AG04450 (cell line): ENCODE measurements at regions not wholly inside any gene's neighbourhood (a gene's known extent, or its start where the extent isn't known, plus 50 kb on each side); places are given as distances from the start of the nearest gene placed in this dataset.

Source experiments
- CTCF ChIA-PET: fragments of 300-600, 350-600 bp; formaldehyde crosslinking; extraction: SDS; loops from one replicate; lab custom pipeline; 2022; ENCODE audit warnings: antibody characterized with exemption, inconsistent platforms; lab: Charles Lee
- POLR2A ChIA-PET: fragments of 350-600 bp; formaldehyde crosslinking; extraction: SDS; loops from one replicate; lab custom pipeline; 2021; ENCODE audit warnings: antibody characterized with exemption, inconsistent platforms; lab: Yijun Ruan, JAX
- DNase-seq: peaks from one replicate; pipeline ENCODE4 v3.0.0-alpha.2; 2011; ENCODE audit warnings: low read depth, low spot score
- H3K27ac ChIP-seq: one replicate; pipeline ENCODE4 v1.5.1; 2012; ENCODE audit warnings: low read depth, low read length, control low read depth
- H3K27me3 ChIP-seq: one replicate; pipeline ENCODE4 v1.6.0; 2012; ENCODE audit warnings: low read length; ENCODE audit not compliant: control insufficient read depth, insufficient read depth
- H3K4me3 ChIP-seq: 2 replicates; pipeline ENCODE4 v1.5.1; 2011; ENCODE audit warnings: mild to moderate bottlenecking, low read depth, low read length, control low read depth
- H3K9me3 ChIP-seq: 2 replicates; pipeline ENCODE4 v1.5.1; 2012; ENCODE audit warnings: low read length; ENCODE audit not compliant: control insufficient read depth, insufficient read depth
- TF ChIP-seq, protein P1 (sequence below): IDR thresholded peaks from 2 replicates; pipeline ENCODE4 v1.5.1; 2011; ENCODE audit warnings: low read depth, low read length, control low read depth, inconsistent platforms

- Histone ChIP-seq H3K27ac (no peak overlapping the region), H3K4me3 (no peak overlapping the region), H3K27me3 (no peaks in the 10 kb centered on the region), H3K9me3 (no peaks in the 10 kb centered on the region)
- POLR2A ChIA-PET, result no interaction called here
- DNase-seq, result no peak
- TF ChIP-seq, protein P1, sequence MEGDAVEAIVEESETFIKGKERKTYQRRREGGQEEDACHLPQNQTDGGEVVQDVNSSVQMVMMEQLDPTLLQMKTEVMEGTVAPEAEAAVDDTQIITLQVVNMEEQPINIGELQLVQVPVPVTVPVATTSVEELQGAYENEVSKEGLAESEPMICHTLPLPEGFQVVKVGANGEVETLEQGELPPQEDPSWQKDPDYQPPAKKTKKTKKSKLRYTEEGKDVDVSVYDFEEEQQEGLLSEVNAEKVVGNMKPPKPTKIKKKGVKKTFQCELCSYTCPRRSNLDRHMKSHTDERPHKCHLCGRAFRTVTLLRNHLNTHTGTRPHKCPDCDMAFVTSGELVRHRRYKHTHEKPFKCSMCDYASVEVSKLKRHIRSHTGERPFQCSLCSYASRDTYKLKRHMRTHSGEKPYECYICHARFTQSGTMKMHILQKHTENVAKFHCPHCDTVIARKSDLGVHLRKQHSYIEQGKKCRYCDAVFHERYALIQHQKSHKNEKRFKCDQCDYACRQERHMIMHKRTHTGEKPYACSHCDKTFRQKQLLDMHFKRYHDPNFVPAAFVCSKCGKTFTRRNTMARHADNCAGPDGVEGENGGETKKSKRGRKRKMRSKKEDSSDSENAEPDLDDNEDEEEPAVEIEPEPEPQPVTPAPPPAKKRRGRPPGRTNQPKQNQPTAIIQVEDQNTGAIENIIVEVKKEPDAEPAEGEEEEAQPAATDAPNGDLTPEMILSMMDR, result no peak
- CTCF ChIA-PET, result no interaction called here
These were observed 202.4 kb downstream of the KCTD12 start for GRCh38 chr13:76683854-76684253.

DNA sequence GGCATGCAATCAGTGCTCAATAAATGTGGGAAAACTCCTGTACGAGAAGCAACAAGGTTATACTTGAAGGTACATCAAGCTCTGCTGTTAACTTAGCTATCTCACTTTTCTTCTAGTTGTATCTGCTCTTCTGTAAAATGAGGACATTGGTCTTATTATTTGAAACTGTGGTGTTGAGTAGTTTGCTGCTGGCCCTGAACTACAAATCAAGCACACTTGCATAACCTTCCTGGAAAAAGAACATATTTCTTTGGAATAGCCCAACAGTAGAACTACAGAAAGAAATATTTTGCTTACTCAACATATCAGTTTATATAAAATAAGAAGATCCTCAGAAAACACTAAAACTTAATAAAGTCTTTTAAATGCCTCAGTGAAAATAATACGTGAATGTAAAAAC, 203.0 kb downstream of the KCTD12 start:
- Histone ChIP-seq H3K27ac (no peak overlapping the region), H3K27me3 (no peaks in the 10 kb centered on the region), H3K9me3 (no peaks in the 10 kb centered on the region), H3K4me3 (no peak overlapping the region)
- no peak for DNase-seq
- POLR2A ChIA-PET, result no interaction called here
- CTCF ChIA-PET, result no interaction called here
- TF ChIP-seq, protein P1, result no peak

DNA sequence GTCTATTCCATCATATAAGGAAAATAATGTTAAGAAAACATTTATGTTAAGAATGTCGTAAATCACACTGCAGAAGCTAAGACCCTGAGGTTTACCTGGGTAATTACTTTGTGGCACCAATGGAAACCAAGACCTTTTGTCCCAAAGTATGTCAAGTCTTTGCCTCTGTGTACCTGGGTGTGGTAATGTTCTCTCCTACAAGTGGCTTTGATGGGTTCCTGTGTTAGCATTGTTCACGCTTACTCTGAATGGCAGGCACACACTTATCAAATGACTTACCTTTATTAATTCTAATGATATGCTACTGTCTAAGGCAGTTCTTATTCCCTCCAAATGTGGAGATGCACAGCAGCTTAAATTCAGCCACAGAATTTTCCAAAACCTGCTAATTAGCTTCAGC, 206.1 kb downstream of the KCTD12 start:
- H3K27me3 ChIP-seq, result no peaks in the 10 kb centered on the region
- ChIA-PET POLR2A (no interaction called here), CTCF (no interaction called here)
- TF ChIP-seq, protein P1, result no peak
- H3K27ac ChIP-seq, result no peak overlapping the region
- H3K4me3 ChIP-seq, result no peak overlapping the region
- no peak for DNase-seq
- H3K9me3 ChIP-seq, result no peaks in the 10 kb centered on the region

DNA sequence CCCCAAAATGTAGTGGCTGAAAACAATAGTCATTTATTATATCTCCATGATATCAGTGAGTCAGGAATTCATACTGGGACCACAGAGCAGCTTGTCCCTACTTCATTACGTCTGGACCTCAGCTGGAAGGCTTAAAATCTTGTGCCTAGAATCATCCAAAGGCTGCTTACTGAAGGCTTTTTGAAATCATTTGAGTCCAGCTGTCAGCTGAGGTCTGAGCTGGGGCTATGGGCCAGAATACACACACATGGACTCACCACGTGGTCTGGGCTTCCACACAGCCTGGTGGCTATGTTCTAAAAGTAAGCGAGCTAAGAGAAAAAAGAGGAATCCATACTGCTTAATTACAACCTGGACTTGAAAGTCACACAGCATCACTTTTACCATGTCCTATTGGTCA, 209.2 kb downstream of the KCTD12 start:
- no peak for DNase-seq
- ChIA-PET POLR2A (no interaction called here), CTCF (interaction anchor here (0.9 to 1.0 kb wide), 2 partner anchors 9 kb away, joined by 3 read pairs; no protein-coding TSS in a partner anchor)
- Histone ChIP-seq H3K9me3 (no peaks in the 10 kb centered on the region), H3K4me3 (no peak overlapping the region), H3K27me3 (no peaks in the 10 kb centered on the region), H3K27ac (no peak overlapping the region)
- TF ChIP-seq, protein P1, result no peak

DNA sequence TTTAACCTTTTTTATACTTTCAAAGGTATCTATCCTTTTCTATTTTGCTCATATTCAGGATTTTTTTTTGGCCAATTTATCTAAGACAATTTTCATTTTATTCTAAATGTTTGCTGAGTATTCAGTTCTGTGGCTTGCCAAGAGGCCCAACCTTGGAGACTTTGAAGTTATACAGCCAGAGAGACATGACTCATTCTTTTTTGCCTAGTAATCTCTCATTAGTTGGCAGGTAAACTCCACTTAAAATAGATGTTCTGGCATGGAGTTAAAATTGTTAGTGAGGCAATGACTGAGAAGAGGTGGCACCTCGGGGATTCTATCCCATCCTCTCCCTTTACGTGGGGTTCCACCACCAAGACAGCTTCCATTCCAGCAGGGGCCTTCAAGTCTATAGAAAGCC, 213.8 kb downstream of the KCTD12 start:
- H3K27ac ChIP-seq, result no peak overlapping the region
- no peaks in the 10 kb centered on the region for H3K9me3 ChIP-seq
- no peak overlapping the region for H3K4me3 ChIP-seq
- DNase-seq, result no peak
- ChIA-PET POLR2A (no interaction called here), CTCF (no interaction called here)
- no peaks in the 10 kb centered on the region for H3K27me3 ChIP-seq
- TF ChIP-seq, protein P1, result no peak
